AG09309 (cell line): ENCODE measurements at regions not wholly inside any gene's neighbourhood (a gene's known extent, or its start where the extent isn't known, plus 50 kb on each side); places are given as distances from the start of the nearest gene placed in this dataset.

Source experiments
- DNase-seq: peaks from one replicate; pipeline ENCODE4 v3.0.0-alpha.2; 2010; ENCODE audit warnings: low read depth
- H3K4me3 ChIP-seq: 2 replicates; pipeline ENCODE4 v1.5.1; 2011; ENCODE audit warnings: mild to moderate bottlenecking, low read depth, low read length, moderate library complexity; ENCODE audit not compliant: control insufficient read depth
- CTCF ChIP-seq: IDR thresholded peaks from 2 replicates; pipeline ENCODE4 v1.5.1; 2011; ENCODE audit warnings: mild to moderate bottlenecking, low read depth, low read length, inconsistent platforms; ENCODE audit not compliant: insufficient read depth, control insufficient read depth; ENCODE audit errors: missing control alignments

DNA sequence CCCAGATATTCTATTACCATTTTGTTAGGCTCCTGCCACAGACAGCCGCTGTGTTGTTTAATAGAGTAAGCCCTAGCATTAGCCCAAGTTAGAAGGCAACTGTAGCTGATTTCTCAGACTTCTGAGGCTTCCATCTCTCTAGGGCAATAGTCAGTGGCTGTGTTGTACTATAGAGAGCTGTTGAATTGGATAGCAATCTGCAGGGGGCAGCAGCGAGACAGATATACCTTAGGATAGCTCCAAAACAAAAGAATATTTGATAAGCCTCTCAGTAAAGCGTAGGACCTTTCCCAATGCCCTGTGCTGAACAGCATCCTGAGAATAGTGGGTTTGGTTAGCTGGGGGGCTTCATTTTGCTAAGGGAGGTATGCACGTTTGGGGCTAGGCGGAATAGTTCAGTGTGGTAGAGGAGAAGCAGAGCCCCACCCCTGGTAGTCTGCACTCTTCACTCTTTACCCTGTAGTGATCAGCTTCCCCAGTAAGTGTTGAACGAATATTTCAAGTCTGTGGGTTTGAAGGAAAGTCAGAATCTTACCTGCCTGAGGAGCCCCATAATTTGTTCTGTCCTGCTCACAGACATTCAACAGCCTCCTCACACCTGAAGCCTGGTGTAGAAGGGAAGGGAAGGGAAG is 515.1 kb downstream of the INSC start:
- no peak for DNase-seq
- TF ChIP-seq CTCF, result no peak
- no peak overlapping the region for H3K4me3 ChIP-seq

GRCh38 chr11:15630896-15631295 is 516.2 kb downstream of the INSC start:
- H3K4me3 ChIP-seq, result no peak overlapping the region
- DNase-seq, result no peak
- no peak for TF ChIP-seq CTCF

DNA sequence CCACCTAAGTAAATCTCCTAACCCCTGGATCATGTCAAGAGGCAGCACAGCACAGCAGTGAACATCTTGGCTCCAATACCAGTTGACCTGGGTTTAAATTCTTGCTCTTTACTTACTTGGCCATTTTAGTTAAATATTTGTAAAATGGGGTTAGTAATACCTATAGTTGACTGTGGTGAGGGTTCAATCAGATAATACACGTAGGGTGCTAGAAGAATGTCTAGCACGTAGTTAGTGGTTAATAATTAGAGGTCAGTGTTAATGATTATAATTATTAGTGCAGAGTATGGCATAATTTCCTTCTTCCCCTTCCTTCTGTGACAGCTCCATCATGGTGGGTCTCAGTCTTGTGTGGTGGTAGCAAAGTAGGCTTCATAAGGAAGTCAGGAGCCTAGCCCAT is 520.8 kb downstream of the INSC start:
- TF ChIP-seq CTCF, result no peak
- H3K4me3 ChIP-seq, result no peak overlapping the region
- DNase-seq, result no peak

GRCh38 chr11:15636521-15637089 is 521.9 kb downstream of the INSC start:
- no peak overlapping the region for H3K4me3 ChIP-seq
- TF ChIP-seq CTCF, result no peak
- no peak for DNase-seq

GRCh38 chr11:15638386-15638787 is 523.7 kb downstream of the INSC start:
- TF ChIP-seq CTCF, result no peak
- H3K4me3 ChIP-seq, result no peak overlapping the region
- DNase-seq, result no peak

GRCh38 chr11:15640318-15640717 is 525.6 kb downstream of the INSC start:
- DNase-seq, result no peak
- H3K4me3 ChIP-seq, result no peak overlapping the region
- no peak for TF ChIP-seq CTCF
